ENCODE measurements at regions not wholly inside any gene's neighbourhood (a gene's known extent, or its start where the extent isn't known, plus 50 kb on each side); places are given as distances from the start of the nearest gene placed in this dataset.

DNA sequence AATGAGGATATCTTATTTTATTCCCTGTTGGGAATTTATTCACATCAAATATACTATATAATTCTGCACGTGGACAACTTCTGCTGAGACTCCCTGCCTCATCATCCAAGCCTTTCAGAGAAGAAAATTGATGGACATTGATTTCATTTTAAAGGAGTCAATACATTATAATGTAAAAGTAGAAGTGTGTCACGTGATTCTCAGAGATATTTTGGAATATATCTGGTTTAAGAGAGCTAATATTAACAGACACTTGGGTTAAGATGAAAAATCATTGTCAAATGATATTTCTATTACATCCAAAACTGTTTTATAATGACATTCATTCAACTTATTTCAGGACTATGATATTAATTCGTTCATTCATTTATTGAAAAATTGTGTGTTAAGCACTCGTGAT, 314.2 kb downstream of the ADGRL2 start:
- TF ChIP-seq, protein P1, sequence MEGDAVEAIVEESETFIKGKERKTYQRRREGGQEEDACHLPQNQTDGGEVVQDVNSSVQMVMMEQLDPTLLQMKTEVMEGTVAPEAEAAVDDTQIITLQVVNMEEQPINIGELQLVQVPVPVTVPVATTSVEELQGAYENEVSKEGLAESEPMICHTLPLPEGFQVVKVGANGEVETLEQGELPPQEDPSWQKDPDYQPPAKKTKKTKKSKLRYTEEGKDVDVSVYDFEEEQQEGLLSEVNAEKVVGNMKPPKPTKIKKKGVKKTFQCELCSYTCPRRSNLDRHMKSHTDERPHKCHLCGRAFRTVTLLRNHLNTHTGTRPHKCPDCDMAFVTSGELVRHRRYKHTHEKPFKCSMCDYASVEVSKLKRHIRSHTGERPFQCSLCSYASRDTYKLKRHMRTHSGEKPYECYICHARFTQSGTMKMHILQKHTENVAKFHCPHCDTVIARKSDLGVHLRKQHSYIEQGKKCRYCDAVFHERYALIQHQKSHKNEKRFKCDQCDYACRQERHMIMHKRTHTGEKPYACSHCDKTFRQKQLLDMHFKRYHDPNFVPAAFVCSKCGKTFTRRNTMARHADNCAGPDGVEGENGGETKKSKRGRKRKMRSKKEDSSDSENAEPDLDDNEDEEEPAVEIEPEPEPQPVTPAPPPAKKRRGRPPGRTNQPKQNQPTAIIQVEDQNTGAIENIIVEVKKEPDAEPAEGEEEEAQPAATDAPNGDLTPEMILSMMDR (conservative IDR thresholded peaks at IDR 0.05; ENCODE audit: low read depth, low read length): no peak
- no peak for TF ChIP-seq EZH2 (IDR thresholded peaks at IDR 0.05; ENCODE audit: borderline replicate concordance, low read depth, low read length, poor library complexity, severe bottlenecking)

Measured in A673 (cell line).